Loucy (cell line): ENCODE measurements at regions not wholly inside any gene's neighbourhood (a gene's known extent, or its start where the extent isn't known, plus 50 kb on each side); places are given as distances from the start of the nearest gene placed in this dataset.

Source experiments
- H2AFZ ChIP-seq: fragments of 200-600 bp; sonication (generic); 2 replicates; pipeline ENCODE4 v1.6.0; 2016; ENCODE audit warnings: antibody characterized with exemption, mild to moderate bottlenecking, low read length, moderate library complexity
- H3F3A ChIP-seq: fragments of 200-600 bp; 2 replicates; pipeline ENCODE4 v1.6.0; 2016; ENCODE audit warnings: antibody characterized with exemption, low read depth, mild to moderate bottlenecking
- H3K27me3 ChIP-seq: fragments of 200-600 bp; sonication (generic); 2 replicates; pipeline ENCODE4 v1.6.1; 2014; ENCODE audit warnings: low read length, mild to moderate bottlenecking; ENCODE audit not compliant: insufficient read depth, poor library complexity, severe bottlenecking
- H3K36me3 ChIP-seq: fragments of 200-600 bp; sonication (generic); 2 replicates; pipeline ENCODE4 v1.6.1; 2016; ENCODE audit warnings: low read length; ENCODE audit not compliant: insufficient read depth
- H3K4me1 ChIP-seq: fragments of 200-600 bp; sonication (generic); 2 replicates; pipeline ENCODE4 v1.5.1; 2014; ENCODE audit warnings: low read length, mild to moderate bottlenecking; ENCODE audit not compliant: insufficient read depth, poor library complexity, severe bottlenecking
- H3K4me2 ChIP-seq: fragments of 200-600 bp; sonication (generic); 2 replicates; pipeline ENCODE4 v1.6.0; 2014; ENCODE audit warnings: antibody characterized with exemption, low read length, low read depth, mild to moderate bottlenecking; ENCODE audit not compliant: poor library complexity, severe bottlenecking
- H3K4me3 ChIP-seq: fragments of 200-600 bp; sonication (generic); 2 replicates; pipeline ENCODE4 v1.5.1; 2014; ENCODE audit warnings: low read length, mild to moderate bottlenecking, mixed read lengths; ENCODE audit not compliant: poor library complexity, severe bottlenecking
- H3K79me2 ChIP-seq: fragments of 200-600 bp; sonication (generic); 2 replicates; pipeline ENCODE4 v1.6.1; 2014; ENCODE audit warnings: low read length; ENCODE audit not compliant: insufficient read depth
- H3K9ac ChIP-seq: fragments of 200-600 bp; sonication (generic); 2 replicates; pipeline ENCODE4 v1.6.0; 2014; ENCODE audit warnings: mild to moderate bottlenecking, low read depth, low read length, moderate library complexity; ENCODE audit not compliant: poor library complexity, severe bottlenecking
- H3K9me2 ChIP-seq: fragments of 200-600 bp; sonication (generic); replicated peaks from 2 replicates; pipeline ENCODE4 v1.6.1; 2016; ENCODE audit warnings: low read depth, low read length, mixed read lengths
- H3K9me3 ChIP-seq: fragments of 200-600 bp; sonication (generic); 2 replicates; pipeline ENCODE4 v1.6.1; 2014; ENCODE audit warnings: mild to moderate bottlenecking, antibody characterized with exemption, low read length, low read depth; ENCODE audit not compliant: insufficient read depth
- H4K20me1 ChIP-seq: fragments of 200-600 bp; sonication (generic); 2 replicates; pipeline ENCODE4 v1.6.0; 2014; ENCODE audit warnings: antibody characterized with exemption, low read length, mild to moderate bottlenecking; ENCODE audit not compliant: insufficient read depth, poor library complexity, severe bottlenecking
- CTCF ChIP-seq: fragments of 200-600 bp; sonication (generic); conservative IDR thresholded peaks from 2 replicates; pipeline ENCODE4 v1.5.1; 2014; ENCODE audit warnings: mild to moderate bottlenecking, antibody characterized with exemption, low read length
- EZH2phosphoT487 ChIP-seq: fragments of 200-600 bp; IDR thresholded peaks from 2 replicates; pipeline ENCODE4 v1.6.1; 2018; ENCODE audit warnings: antibody characterized with exemption, mild to moderate bottlenecking, moderate library complexity, borderline replicate concordance

- no peaks in the 10 kb centered on the region for H3K36me3 ChIP-seq
- no peaks in the 10 kb centered on the region for H3K79me2 ChIP-seq
- no peak overlapping the region for H3K4me3 ChIP-seq
- H3F3A ChIP-seq: no peaks in the 10 kb centered on the region
- TF ChIP-seq EZH2phosphoT487 (no peak), CTCF (no peak)
- H4K20me1 ChIP-seq: no peaks in the 10 kb centered on the region
- 0 out of 2 replicates have a peak, but pooled peaks cover 4% of the 10 kb centered on the region for H3K9me2 ChIP-seq
- no peak overlapping the region for H2AFZ ChIP-seq
- H3K4me2 ChIP-seq: no peak overlapping the region
- no peaks in the 10 kb centered on the region for H3K9me3 ChIP-seq
- H3K4me1 ChIP-seq: no peaks in the 10 kb centered on the region
- H3K9ac ChIP-seq: no peak overlapping the region
- no peaks in the 10 kb centered on the region for H3K27me3 ChIP-seq
These were observed 79.4 kb upstream of the OSTN start for GRCh38 chr3:191119415-191120295.

GRCh38 chr3:191111722-191112121 lies 87.3 kb upstream of the OSTN start:
- no peaks in the 10 kb centered on the region for H3K36me3 ChIP-seq
- no peak overlapping the region for H3K4me3 ChIP-seq
- no peaks in the 10 kb centered on the region for H3K79me2 ChIP-seq
- H3K9ac ChIP-seq: no peak overlapping the region
- no peaks in the 10 kb centered on the region for H4K20me1 ChIP-seq
- no peaks in the 10 kb centered on the region for H3K9me3 ChIP-seq
- TF ChIP-seq CTCF (no peak), EZH2phosphoT487 (no peak)
- H3K4me2 ChIP-seq: no peak overlapping the region
- H2AFZ ChIP-seq: no peak overlapping the region
- H3K9me2 ChIP-seq: no peaks in the 10 kb centered on the region
- H3K27me3 ChIP-seq: no peaks in the 10 kb centered on the region
- H3K4me1 ChIP-seq: no peaks in the 10 kb centered on the region
- no peaks in the 10 kb centered on the region for H3F3A ChIP-seq

GRCh38 chr3:191105418-191105817 lies 93.6 kb upstream of the OSTN start:
- H3K9ac ChIP-seq: no peak overlapping the region
- H3K79me2 ChIP-seq: no peaks in the 10 kb centered on the region
- H3K27me3 ChIP-seq: no peaks in the 10 kb centered on the region
- H3K9me3 ChIP-seq: no peaks in the 10 kb centered on the region
- H4K20me1 ChIP-seq: no peaks in the 10 kb centered on the region
- H2AFZ ChIP-seq: no peak overlapping the region
- H3F3A ChIP-seq: no peaks in the 10 kb centered on the region
- H3K9me2 ChIP-seq: no peaks in the 10 kb centered on the region
- no peaks in the 10 kb centered on the region for H3K4me1 ChIP-seq
- no peak overlapping the region for H3K4me2 ChIP-seq
- no peak overlapping the region for H3K4me3 ChIP-seq
- no peak for TF ChIP-seq EZH2phosphoT487
- TF ChIP-seq CTCF: no peak
- H3K36me3 ChIP-seq: no peaks in the 10 kb centered on the region
